Mesenchymal stem cell (in vitro differentiated cells and primary cell): ENCODE measurements at regions not wholly inside any gene's neighbourhood (a gene's known extent, or its start where the extent isn't known, plus 50 kb on each side); places are given as distances from the start of the nearest gene placed in this dataset.

ENCODE experiments used
- DNase-seq: peaks from one replicate; pipeline ENCODE4 v3.0.0-alpha.2; 2013
- H2AFZ ChIP-seq: one replicate; pipeline ENCODE4 v1.6.1; 2013; ENCODE audit warnings: low read depth, mild to moderate bottlenecking, control low read depth, inconsistent platforms, low read length, moderate library complexity
- H2AK5ac ChIP-seq: 2 replicates; pipeline ENCODE4 v1.6.1; 2013; ENCODE audit warnings: low read length, moderate library complexity, mild to moderate bottlenecking, inconsistent platforms; ENCODE audit not compliant: severe bottlenecking
- H2BK120ac ChIP-seq: one replicate; pipeline ENCODE4 v1.6.1; 2013; ENCODE audit warnings: low read depth, mild to moderate bottlenecking, inconsistent platforms, low read length, moderate library complexity
- H2BK12ac ChIP-seq, 2 experiments: one replicate each; pipeline ENCODE4 v1.6.1; 2013; ENCODE audit warnings: inconsistent platforms in 2 of 2, low read length in 2 of 2, mild to moderate bottlenecking in 2 of 2, moderate library complexity in 2 of 2, control low read depth in 1 of 2
- H2BK15ac ChIP-seq: one replicate; pipeline ENCODE4 v1.6.1; 2013; ENCODE audit warnings: mild to moderate bottlenecking, low read depth, inconsistent platforms; ENCODE audit not compliant: poor library complexity, severe bottlenecking
- H2BK5ac ChIP-seq: 2 replicates; pipeline ENCODE4 v1.6.1; 2013; ENCODE audit warnings: low read depth, mild to moderate bottlenecking, low read length, control low read depth, inconsistent platforms; ENCODE audit not compliant: poor library complexity, severe bottlenecking
- H3K14ac ChIP-seq, 2 experiments: one replicate each; pipeline ENCODE4 v1.6.1; 2013; ENCODE audit warnings: inconsistent platforms in 2 of 2, low read length in 2 of 2, control low read depth in 1 of 2, mild to moderate bottlenecking in 1 of 2, moderate library complexity in 1 of 2
- H3K18ac ChIP-seq, 2 experiments: one replicate each; pipeline ENCODE4 v1.6.1; 2013; ENCODE audit warnings: inconsistent platforms in 2 of 2, low read length in 2 of 2, control low read depth in 1 of 2, low read depth in 1 of 2, mild to moderate bottlenecking in 1 of 2
- H3K23ac ChIP-seq, 2 experiments: one replicate each; pipeline ENCODE4 v1.6.1; 2013; ENCODE audit warnings: inconsistent platforms in 2 of 2, low read length in 2 of 2, mild to moderate bottlenecking in 2 of 2, moderate library complexity in 2 of 2, control low read depth in 1 of 2
- H3K27ac ChIP-seq: 2 replicates; pipeline ENCODE4 v1.5.1; 2013; ENCODE audit warnings: mild to moderate bottlenecking, moderate library complexity, low read length, control low read depth, inconsistent platforms; ENCODE audit not compliant: poor library complexity, severe bottlenecking
- H3K27me3 ChIP-seq, 2 experiments: 2 replicates each; pipeline versions ENCODE4 v1.6.1 to v1.7.0; 2013; ENCODE audit warnings: low read length in 2 of 2, mild to moderate bottlenecking in 2 of 2, moderate library complexity in 2 of 2, control low read depth in 1 of 2, inconsistent platforms in 1 of 2; ENCODE audit not compliant: control insufficient read depth in 1 of 2, insufficient read depth in 1 of 2
- H3K36me3 ChIP-seq, 2 experiments: 2 replicates each; pipeline versions ENCODE4 v1.6.1 to v1.7.0; 2013; ENCODE audit warnings: low read length in 2 of 2, control low read depth in 1 of 2, inconsistent platforms in 1 of 2, low read depth in 1 of 2, mild to moderate bottlenecking in 1 of 2; ENCODE audit not compliant: insufficient read depth in 2 of 2, control insufficient read depth in 1 of 2
- H3K4ac ChIP-seq, 2 experiments: one replicate each; pipeline ENCODE4 v1.6.1; 2013; ENCODE audit warnings: inconsistent platforms in 2 of 2, low read length in 2 of 2, mild to moderate bottlenecking in 2 of 2, moderate library complexity in 2 of 2, control low read depth in 1 of 2, low read depth in 1 of 2
- H3K4me1 ChIP-seq: 2 replicates; pipeline ENCODE4 v1.6.1; 2013; ENCODE audit warnings: low read depth, low read length, control low read depth; ENCODE audit not compliant: control insufficient read depth, insufficient read depth
- H3K4me2 ChIP-seq: 2 replicates; pipeline ENCODE4 v1.6.1; 2013; ENCODE audit warnings: low read length, mild to moderate bottlenecking, inconsistent platforms; ENCODE audit not compliant: poor library complexity, severe bottlenecking
- H3K4me3 ChIP-seq, 2 experiments: 2 replicates each; pipeline versions ENCODE4 v1.5.1 to v1.7.0; 2013; ENCODE audit warnings: low read length in 2 of 2, mild to moderate bottlenecking in 2 of 2, control low read depth in 1 of 2, low read depth in 1 of 2; ENCODE audit not compliant: insufficient read depth in 1 of 2
- H3K79me1 ChIP-seq: replicated peaks from 2 replicates; pipeline ENCODE4 v1.6.1; 2013; ENCODE audit warnings: mild to moderate bottlenecking, control low read depth, low read length, inconsistent platforms; ENCODE audit not compliant: poor library complexity, severe bottlenecking
- H3K9ac ChIP-seq: 2 replicates; pipeline ENCODE4 v1.7.0; 2013; ENCODE audit warnings: mild to moderate bottlenecking, low read length, moderate library complexity
- H3K9me3 ChIP-seq: 2 replicates; pipeline ENCODE4 v1.7.0; 2013; ENCODE audit warnings: mild to moderate bottlenecking, low read length; ENCODE audit not compliant: control insufficient read depth
- H4K8ac ChIP-seq: one replicate; pipeline ENCODE4 v1.6.1; 2013; ENCODE audit warnings: inconsistent platforms, mild to moderate bottlenecking, low read length, moderate library complexity
- H4K91ac ChIP-seq: one replicate; pipeline ENCODE4 v1.6.1; 2013; ENCODE audit warnings: mild to moderate bottlenecking, low read length, inconsistent platforms
- WGBS: methylation state at CpG from one replicate; pipeline ENCODE4 v1.1.7; 2013; ENCODE audit warnings: mixed read lengths; 5-methylcytosine and 5-hydroxymethylcytosine counted together

DNA sequence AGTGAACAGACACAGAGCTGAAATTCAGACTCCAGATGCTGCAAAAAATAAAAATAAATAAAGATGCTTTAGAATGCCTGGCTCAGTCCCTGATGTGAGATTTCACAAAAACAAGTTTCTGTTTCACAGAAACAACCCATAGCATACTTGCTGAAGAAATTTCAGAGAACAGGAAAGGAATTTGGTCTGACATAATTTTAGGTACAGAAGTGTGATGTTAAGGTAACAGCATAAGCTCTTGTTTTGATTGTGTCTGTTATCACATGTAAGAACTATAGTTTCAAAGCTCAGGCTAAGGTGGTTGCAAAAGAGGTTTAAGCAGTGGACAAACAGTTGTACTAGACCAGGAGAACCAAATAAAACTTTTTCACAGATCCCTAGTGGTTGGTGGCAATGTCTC, 152.1 kb downstream of the PTGER3 start:
- Histone ChIP-seq H3K18ac (no peak overlapping the region), H3K79me1 (no peaks in the 10 kb centered on the region), H2BK12ac (no peak overlapping the region), H3K4me3 (no peak overlapping the region), H3K9ac (no peak overlapping the region), H3K4me1 (no peaks in the 10 kb centered on the region), H2BK15ac (no peak overlapping the region), H4K8ac (no peak overlapping the region), H3K14ac (no peak overlapping the region), H3K27me3 (no peaks in the 10 kb centered on the region), H3K4me2 (no peak overlapping the region), H3K23ac (no peak overlapping the region), H2AK5ac (no peak overlapping the region), H2AFZ (no peak overlapping the region), H2BK5ac (no peak overlapping the region), H2BK120ac (no peak overlapping the region), H3K4ac (no peak overlapping the region), H3K27ac (no peak overlapping the region), H4K91ac (no peak overlapping the region), H3K9me3 (no peaks in the 10 kb centered on the region), H3K36me3 (no peaks in the 10 kb centered on the region)
- DNase-seq = no peak

DNA sequence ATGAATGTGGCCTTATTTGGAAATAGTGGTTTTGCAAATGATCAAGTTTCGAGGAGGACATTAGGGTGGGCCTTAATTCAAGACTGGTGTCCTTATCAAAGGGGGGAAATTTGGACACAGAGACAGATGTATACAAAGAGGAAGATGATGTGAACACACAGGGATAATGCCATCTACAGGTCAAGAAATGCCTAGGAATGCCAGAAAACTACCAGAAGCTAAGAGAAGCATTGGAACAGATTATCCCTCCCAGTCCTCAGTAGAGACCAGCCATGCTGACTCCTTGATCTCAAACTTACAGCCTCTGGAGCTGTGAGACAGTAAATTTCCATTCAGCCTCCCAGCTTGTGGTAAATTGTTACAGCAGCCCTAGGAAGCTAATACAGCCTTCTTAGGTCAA, 151.4 kb downstream of the PTGER3 start:
- H3K79me1 ChIP-seq = no peaks in the 10 kb centered on the region
- no peak overlapping the region for H3K27ac ChIP-seq
- H3K36me3 ChIP-seq = no peaks in the 10 kb centered on the region
- no peak overlapping the region for H3K4me2 ChIP-seq
- H2AFZ ChIP-seq = no peak overlapping the region
- no peak overlapping the region for H3K18ac ChIP-seq
- H3K27me3 ChIP-seq = no peaks in the 10 kb centered on the region
- H4K8ac ChIP-seq = no peak overlapping the region
- H3K14ac ChIP-seq = no peak overlapping the region
- no peak overlapping the region for H2BK15ac ChIP-seq
- H3K23ac ChIP-seq = no peak overlapping the region
- no peak overlapping the region for H2BK120ac ChIP-seq
- H2AK5ac ChIP-seq = no peak overlapping the region
- no peak overlapping the region for H4K91ac ChIP-seq
- no peak overlapping the region for H2BK5ac ChIP-seq
- no peaks in the 10 kb centered on the region for H3K4me1 ChIP-seq
- H3K4me3 ChIP-seq = no peak overlapping the region
- H3K9me3 ChIP-seq = no peaks in the 10 kb centered on the region
- 45% methylated on average over 1 of the region's 1 CpG for WGBS
- no peak overlapping the region for H3K9ac ChIP-seq
- no peak overlapping the region for H2BK12ac ChIP-seq
- no peak for DNase-seq
- no peak overlapping the region for H3K4ac ChIP-seq

GRCh38 chr1:70897273-70897672, 150.3 kb downstream of the PTGER3 start:
- Histone ChIP-seq H3K23ac (no peak overlapping the region), H2AK5ac (no peak overlapping the region), H2BK5ac (no peak overlapping the region), H3K4me1 (no peaks in the 10 kb centered on the region), H3K79me1 (no peaks in the 10 kb centered on the region), H3K9ac (no peak overlapping the region), H3K4me3 (no peak overlapping the region), H3K27me3 (no peaks in the 10 kb centered on the region), H3K18ac (no peak overlapping the region), H3K14ac (no peak overlapping the region), H2AFZ (no peak overlapping the region), H4K8ac (no peak overlapping the region), H3K9me3 (no peaks in the 10 kb centered on the region), H2BK120ac (no peak overlapping the region), H3K4ac (no peak overlapping the region), H2BK15ac (no peak overlapping the region), H2BK12ac (no peak overlapping the region), H3K27ac (no peak overlapping the region), H3K4me2 (no peak overlapping the region), H3K36me3 (no peaks in the 10 kb centered on the region), H4K91ac (no peak overlapping the region)
- WGBS = 68% methylated on average over 3 of the region's 4 CpGs
- DNase-seq = no peak

- Histone ChIP-seq H3K27me3 (no peaks in the 10 kb centered on the region), H2BK12ac (no peak overlapping the region), H2BK120ac (no peak overlapping the region), H3K79me1 (no peaks in the 10 kb centered on the region), H3K4me3 (no peak overlapping the region), H2AK5ac (no peak overlapping the region), H3K4me1 (no peaks in the 10 kb centered on the region), H3K4me2 (no peak overlapping the region), H3K14ac (no peak overlapping the region), H4K91ac (no peak overlapping the region), H3K27ac (no peak overlapping the region), H2BK5ac (no peak overlapping the region), H4K8ac (no peak overlapping the region), H3K9me3 (no peaks in the 10 kb centered on the region), H2AFZ (no peak overlapping the region), H3K23ac (no peak overlapping the region), H3K4ac (no peak overlapping the region), H3K36me3 (no peaks in the 10 kb centered on the region), H3K18ac (no peak overlapping the region), H3K9ac (no peak overlapping the region), H2BK15ac (no peak overlapping the region)
- DNase-seq = no peak
Observed at GRCh38 chr1:70899735-70900134, 147.9 kb downstream of the PTGER3 start.
